ENCODE measurements at regions not wholly inside any gene's neighbourhood (a gene's known extent, or its start where the extent isn't known, plus 50 kb on each side); places are given as distances from the start of the nearest gene placed in this dataset.

DNA sequence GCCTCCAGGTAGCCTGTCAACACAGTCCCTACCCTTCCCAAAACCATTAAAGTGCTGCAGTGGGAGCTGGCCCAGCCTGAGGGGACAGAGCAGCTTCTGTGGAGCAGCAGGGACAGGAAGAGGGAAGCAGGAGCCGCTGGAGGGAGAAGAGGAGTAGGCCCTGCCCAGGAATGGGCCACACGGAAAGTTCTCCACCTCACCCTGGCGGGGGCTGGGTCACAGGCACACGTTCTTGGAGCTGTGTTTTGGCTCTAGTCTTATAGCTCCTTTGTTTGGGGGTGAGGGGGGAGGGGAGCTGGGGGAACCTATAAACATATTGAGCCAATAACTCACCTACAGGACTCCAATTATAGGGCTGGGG is 508.6 kb downstream of the SHQ1 start:
- Histone ChIP-seq H3T11ph (ENCODE audit: low read length) (no peak overlapping the region), H3K23ac (ENCODE audit: insufficient read length, low read depth, low read length) (no peak overlapping the region), H3K27ac (ENCODE audit: insufficient read length, low read depth, low read length) (no peak overlapping the region), H3K14ac (ENCODE audit: insufficient read depth, low read length) (no peak overlapping the region), H3K79me2 (ENCODE audit: insufficient read depth, low read length) (no peaks in the 10 kb centered on the region), H3K56ac (ENCODE audit: insufficient read length, low read depth, low read length) (no peak overlapping the region), H3K23me2 (ENCODE audit: insufficient read length, low read depth, low read length, poor library complexity, severe bottlenecking) (no peaks in the 10 kb centered on the region), H4K20me1 (ENCODE audit: control insufficient read depth, insufficient read depth, insufficient read length) (peaks cover 3% of the 10 kb centered on the region), H2AK5ac (ENCODE audit: insufficient read length, low read length) (no peak overlapping the region), H3K9me3 (ENCODE audit: control insufficient read depth, low read depth, low read length) (no peaks in the 10 kb centered on the region), H2BK20ac (ENCODE audit: low read depth, low read length, poor library complexity, severe bottlenecking) (no peak overlapping the region), H3K9ac (ENCODE audit: extremely low read depth, insufficient read length, low read length) (no peak overlapping the region), H3K4me1 (ENCODE audit: insufficient read depth, low read length) (peaks cover 3% of the 10 kb centered on the region; the same call in 1 of the 2 replicates), H4K5ac (ENCODE audit: insufficient read length, low read depth, low read length) (no peak overlapping the region), H4K8ac (replicated peaks; ENCODE audit: insufficient read length, low read depth, low read length) (no peak overlapping the region), H3K27me3 (ENCODE audit: insufficient read depth, low read length) (no peaks in the 10 kb centered on the region), H2BK15ac (ENCODE audit: low read depth, low read length) (no peak overlapping the region), H2AFZ (ENCODE audit: low read length) (no peak overlapping the region), H2BK12ac (ENCODE audit: insufficient read length, low read depth, low read length) (no peak overlapping the region), H3K79me1 (ENCODE audit: insufficient read depth, low read depth, low read length, poor library complexity, severe bottlenecking) (no peaks in the 10 kb centered on the region), H3K18ac (ENCODE audit: insufficient read length, low read depth, low read length) (no peak overlapping the region), H3K4me2 (ENCODE audit: insufficient read depth, insufficient read length, low read length) (no peak overlapping the region), H2BK120ac (ENCODE audit: low read depth, low read length, poor library complexity, severe bottlenecking) (no peak overlapping the region), H3K4ac (ENCODE audit: low read depth, low read length) (no peak overlapping the region), H2BK5ac (ENCODE audit: insufficient read length, low read length) (no peak overlapping the region), H4K91ac (ENCODE audit: insufficient read length, low read depth, low read length) (no peak overlapping the region)
- H3K4me3 Mint-ChIP-seq, result no peak overlapping the region
- H3K36me3 Mint-ChIP-seq (ENCODE audit: insufficient read depth in 1 of 3, low read depth in 3 of 3), result no peaks in the 10 kb centered on the region
- no peak for TF ChIP-seq CTCF (conservative IDR thresholded peaks at IDR 0.05)
- no peaks in the 10 kb centered on the region; a peak in 1 of 5 replicates for H3K9me3 Mint-ChIP-seq
- WGBS (ENCODE audit: extremely low coverage, insufficient read length, low lambda C conversion rate), result no CpG with 5 or more reads among the region's 4 CpGs
- H3K27ac Mint-ChIP-seq, result no peak overlapping the region
- peaks cover 9% of the 10 kb centered on the region for H3K27me3 Mint-ChIP-seq (ENCODE audit: low read depth)
- no peak for DNase-seq
- H3K4me1 Mint-ChIP-seq, result peaks cover 13 to 14% of the 10 kb centered on the region in 2 experiments

All from H9 (cell line).